ENCODE measurements at regions not wholly inside any gene's neighbourhood (a gene's known extent, or its start where the extent isn't known, plus 50 kb on each side); places are given as distances from the start of the nearest gene placed in this dataset.

DNA sequence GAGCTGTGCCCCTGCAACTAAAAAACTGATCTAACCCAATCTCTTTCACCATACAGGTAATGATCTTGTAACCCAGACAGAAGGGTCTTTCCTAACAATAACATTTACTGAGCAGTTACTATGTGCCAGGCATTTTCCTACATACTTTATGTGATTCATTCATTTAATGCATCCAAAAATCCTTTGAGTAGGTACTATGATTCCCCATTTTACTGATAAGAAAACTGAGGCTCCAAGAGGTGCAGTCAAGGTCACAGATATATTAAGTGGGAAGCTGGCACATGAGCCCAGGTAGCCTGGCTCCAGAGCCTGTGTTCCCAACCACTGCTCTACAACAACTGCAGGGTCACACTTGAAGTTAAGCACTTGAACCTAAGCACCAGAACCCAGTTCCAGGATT, 87.6 kb downstream of the NCR2 start:
- Histone ChIP-seq H3K27me3 (peaks cover 100% of the 10 kb centered on the region), H3K36me3 (no peaks in the 10 kb centered on the region), H3F3A (ENCODE audit: low read depth) (peaks cover 31% of the 10 kb centered on the region), H4K20me1 (ENCODE audit: low read depth) (peaks cover 29% of the 10 kb centered on the region), H3K9me3 (ENCODE audit: low read depth) (no peaks in the 10 kb centered on the region), H3K79me2 (ENCODE audit: low read depth) (no peaks in the 10 kb centered on the region), H3K27ac (no peak overlapping the region), H3K4me1 (peaks cover 18% of the 10 kb centered on the region), H3K9ac (no peak overlapping the region), H2AFZ (replicated peaks) (no peak overlapping the region), H3K4me2 (no peak overlapping the region), H3K4me3 (no peak overlapping the region)
- Mint-ChIP-seq H3K27ac (no peak overlapping the region), H3K36me3 (no peaks in the 10 kb centered on the region), H3K9me3 (peaks cover 4% of the 10 kb centered on the region), H3K4me3 (no peak overlapping the region), H3K27me3 (ENCODE audit: insufficient read depth, low read depth) (peaks cover 19% of the 10 kb centered on the region), H3K4me1 (peaks cover 6% of the 10 kb centered on the region)
- TF ChIP-seq EZH2 (IDR thresholded peaks at IDR 0.05) (no peak), EZH2phosphoT487 (IDR thresholded peaks at IDR 0.05) (no peak), CTCF (IDR thresholded peaks at IDR 0.05) (no peak)
- no peak for DNase-seq (ENCODE audit: low spot score)

GRCh38 chr6:41424370-41425058, 89.1 kb downstream of the NCR2 start:
- Histone ChIP-seq H3K4me2 (no peak overlapping the region), H2AFZ (replicated peaks) (no peak overlapping the region), H3K4me3 (no peak overlapping the region), H3K27ac (no peak overlapping the region), H3K79me2 (ENCODE audit: low read depth) (no peaks in the 10 kb centered on the region), H3K9ac (no peak overlapping the region), H4K20me1 (ENCODE audit: low read depth) (peaks cover 38% of the 10 kb centered on the region), H3K4me1 (peaks cover 32% of the 10 kb centered on the region), H3F3A (ENCODE audit: low read depth) (peaks cover 36% of the 10 kb centered on the region), H3K27me3 (peaks cover 100% of the 10 kb centered on the region), H3K36me3 (no peaks in the 10 kb centered on the region), H3K9me3 (ENCODE audit: low read depth) (no peaks in the 10 kb centered on the region)
- Mint-ChIP-seq H3K27me3 (ENCODE audit: insufficient read depth, low read depth) (peaks cover 21% of the 10 kb centered on the region), H3K9me3 (peaks cover under 1% of the 10 kb centered on the region), H3K36me3 (no peaks in the 10 kb centered on the region), H3K27ac (no peak overlapping the region), H3K4me3 (no peak overlapping the region), H3K4me1 (peaks cover 15% of the 10 kb centered on the region)
- peak; percentile 94 for TF ChIP-seq CTCF (IDR thresholded peaks at IDR 0.05)
- TF ChIP-seq EZH2phosphoT487 (IDR thresholded peaks at IDR 0.05), result peak; percentile 43
- TF ChIP-seq EZH2 (IDR thresholded peaks at IDR 0.05), result no peak
- DNase-seq (ENCODE audit: low spot score), result peak; percentile 75

- peaks cover 24% of the 10 kb centered on the region for H3K4me1 Mint-ChIP-seq
- H3K36me3 ChIP-seq, result no peaks in the 10 kb centered on the region
- H3K9ac ChIP-seq, result no peak overlapping the region
- no peaks in the 10 kb centered on the region for H3K36me3 Mint-ChIP-seq
- H3K4me1 ChIP-seq, result peaks cover 42% of the 10 kb centered on the region
- peaks cover 38% of the 10 kb centered on the region for H4K20me1 ChIP-seq (ENCODE audit: low read depth)
- no peak for DNase-seq (ENCODE audit: low spot score)
- H3K27ac ChIP-seq, result no peak overlapping the region
- no peak overlapping the region for H3K4me2 ChIP-seq
- H2AFZ ChIP-seq (replicated peaks), result no peak overlapping the region
- H3F3A ChIP-seq (ENCODE audit: low read depth), result peaks cover 44% of the 10 kb centered on the region
- H3K27me3 Mint-ChIP-seq (ENCODE audit: insufficient read depth, low read depth), result peaks cover 28% of the 10 kb centered on the region
- no peaks in the 10 kb centered on the region for H3K9me3 ChIP-seq (ENCODE audit: low read depth)
- H3K9me3 Mint-ChIP-seq, result no peaks in the 10 kb centered on the region
- H3K79me2 ChIP-seq (ENCODE audit: low read depth), result no peaks in the 10 kb centered on the region
- TF ChIP-seq EZH2 (IDR thresholded peaks at IDR 0.05) (no peak), CTCF (IDR thresholded peaks at IDR 0.05) (no peak), EZH2phosphoT487 (IDR thresholded peaks at IDR 0.05) (no peak)
- peaks cover 100% of the 10 kb centered on the region for H3K27me3 ChIP-seq
- H3K4me3 Mint-ChIP-seq, result no peak overlapping the region
- no peak overlapping the region for H3K27ac Mint-ChIP-seq
- H3K4me3 ChIP-seq, result no peak overlapping the region
These were observed 90.1 kb downstream of the NCR2 start for GRCh38 chr6:41425511-41425910.
